SK-N-SH (cell line): ENCODE measurements at regions not wholly inside any gene's neighbourhood (a gene's known extent, or its start where the extent isn't known, plus 50 kb on each side); places are given as distances from the start of the nearest gene placed in this dataset.

Experiments used
- CTCF ChIA-PET: fragments of 300-600, 350-600 bp; formaldehyde crosslinking; extraction: SDS; loops from one replicate; lab custom pipeline; 2021; lab: Yijun Ruan, JAX
- POLR2A ChIA-PET: fragments of 350-600 bp; sonication (Branson Sonifier 250); formaldehyde crosslinking; extraction: SDS; loops from one replicate; lab custom pipeline; 2020; ENCODE audit warnings: antibody characterized with exemption, inconsistent platforms; lab: Yijun Ruan, JAX
- DNase-seq: peaks from one replicate; pipeline ENCODE4 v3.0.0; 2012
- H2AFZ ChIP-seq: fragments of 200-600 bp; sonication (generic); 2 replicates; pipeline ENCODE4 v1.8.1; 2016; ENCODE audit warnings: antibody characterized with exemption, mild to moderate bottlenecking, low read depth
- H3F3A ChIP-seq: fragments of 200-600 bp; sonication (generic); replicated peaks from 2 replicates; pipeline ENCODE3; 2016; ENCODE audit warnings: antibody characterized with exemption, mild to moderate bottlenecking; ENCODE audit not compliant: insufficient read depth
- H3K27ac ChIP-seq, 2 experiments: fragments of 200-500 bp in 1 of 2; fragments of 200-600 bp in 1 of 2; sonication (Bioruptor generic) in 1 of 2; sonication (generic), shearing (Covaris generic) in 1 of 2; 2 replicates each; pipeline versions ENCODE4 v1.5.1 to v1.6.1; 2014 to 2016; ENCODE audit warnings: low read depth in 2 of 2, inconsistent platforms in 1 of 2, low read length in 1 of 2, mild to moderate bottlenecking in 1 of 2, mixed read lengths in 1 of 2
- H3K27me3 ChIP-seq: fragments of 200-600 bp; sonication (generic), shearing (Covaris generic); 2 replicates; pipeline ENCODE4 v1.6.1; 2016; ENCODE audit warnings: mixed run types; ENCODE audit not compliant: insufficient read depth
- H3K36me3 ChIP-seq, 2 experiments: fragments of 200-500 bp in 1 of 2; fragments of 200-600 bp in 1 of 2; sonication (Bioruptor generic) in 1 of 2; sonication (generic) in 1 of 2; replicated peaks in 1 of 2; 2 replicates each; pipeline versions ENCODE3 to v1.5.1; 2014 to 2016; ENCODE audit warnings: low read length in 1 of 2, mild to moderate bottlenecking in 1 of 2; ENCODE audit not compliant: insufficient read depth in 2 of 2, control insufficient read depth in 1 of 2
- H3K4me1 ChIP-seq, 2 experiments: fragments of 200-500 bp in 1 of 2; fragments of 200-600 bp in 1 of 2; sonication (Bioruptor generic) in 1 of 2; sonication (generic), shearing (Covaris generic) in 1 of 2; 2 replicates each; pipeline versions ENCODE4 v1.5.1 to v1.6.1; 2014 to 2016; ENCODE audit warnings: low read depth in 1 of 2, low read length in 1 of 2, mixed run types in 1 of 2; ENCODE audit not compliant: insufficient read depth in 2 of 2, control insufficient read depth in 1 of 2
- H3K4me2 ChIP-seq: fragments of 200-600 bp; sonication (generic), shearing (Covaris generic); 2 replicates; pipeline ENCODE4 v1.6.1; 2017; ENCODE audit warnings: mixed run types
- H3K4me3 ChIP-seq, 2 experiments: fragments of 200-500 bp in 1 of 2; fragments of 200-600 bp in 1 of 2; sonication (Bioruptor generic) in 1 of 2; sonication (generic), shearing (Covaris generic) in 1 of 2; 2 replicates each; pipeline versions ENCODE4 v1.5.1 to v1.8.1; 2014 to 2016; ENCODE audit warnings: low read depth in 2 of 2, inconsistent platforms in 1 of 2, low read length in 1 of 2, mild to moderate bottlenecking in 1 of 2, mixed read lengths in 1 of 2, moderate library complexity in 1 of 2
- H3K79me2 ChIP-seq: fragments of 200-600 bp; sonication (generic); 2 replicates; pipeline ENCODE4 v1.8.1; 2017; ENCODE audit warnings: mild to moderate bottlenecking; ENCODE audit not compliant: insufficient read depth
- H3K9ac ChIP-seq: fragments of 200-600 bp; sonication (generic); 2 replicates; pipeline ENCODE4 v1.6.1; 2017; ENCODE audit warnings: mixed run types
- H3K9me2 ChIP-seq: fragments of 200-600 bp; sonication (generic); 2 replicates; pipeline ENCODE4 v1.6.1; 2017; ENCODE audit warnings: mixed run types
- H3K9me3 ChIP-seq: fragments of 200-600 bp; sonication (generic); 2 replicates; pipeline ENCODE4 v1.6.1; 2017; ENCODE audit warnings: mixed run types, mild to moderate bottlenecking, moderate library complexity
- H4K20me1 ChIP-seq: fragments of 200-600 bp; sonication (generic); 2 replicates; pipeline ENCODE4 v1.6.1; 2017; ENCODE audit warnings: mild to moderate bottlenecking, mixed run types; ENCODE audit not compliant: insufficient read depth
- FOSL2 ChIP-seq: IDR thresholded peaks from 2 replicates; pipeline ENCODE4 v1.4.0; 2012; ENCODE audit warnings: low read depth, mild to moderate bottlenecking, moderate library complexity, borderline replicate concordance
- FOXJ3 ChIP-seq: sonication (generic); formaldehyde crosslinking; IDR thresholded peaks from 2 replicates; pipeline ENCODE4 v1.5.1; 2020; ENCODE audit warnings: mild to moderate bottlenecking, missing genetic modification reagents
- JUND ChIP-seq: IDR thresholded peaks from 2 replicates; pipeline ENCODE4 v1.4.0; 2012
- MAX ChIP-seq: IDR thresholded peaks from 2 replicates; pipeline ENCODE4 v1.4.0; 2012; ENCODE audit warnings: low read depth
- NFIC ChIP-seq: IDR thresholded peaks from 2 replicates; pipeline ENCODE4 v1.4.0; 2012; ENCODE audit warnings: borderline replicate concordance
- RAD21 ChIP-seq: IDR thresholded peaks from 2 replicates; pipeline ENCODE4 v1.6.1; 2012; ENCODE audit warnings: mild to moderate bottlenecking, low read length
- REST ChIP-seq: IDR thresholded peaks from 2 replicates; pipeline ENCODE4 v1.6.1; 2012; ENCODE audit warnings: mild to moderate bottlenecking, low read depth, low read length, moderate library complexity
- SIN3A ChIP-seq: IDR thresholded peaks from 2 replicates; pipeline ENCODE4 v1.6.1; 2012; ENCODE audit warnings: low read depth, mild to moderate bottlenecking, low read length, moderate library complexity, borderline replicate concordance
- TCF12 ChIP-seq: IDR thresholded peaks from 2 replicates; pipeline ENCODE4 v1.4.0; 2012
- YY1 ChIP-seq: IDR thresholded peaks from 2 replicates; pipeline ENCODE4 v1.4.0; 2012; ENCODE audit warnings: low read depth, mild to moderate bottlenecking
- WGBS: methylation state at CpG from one replicate; pipeline ENCODE4 v1.1.6; 2017; ENCODE audit warnings: low lambda C conversion rate; 5-methylcytosine and 5-hydroxymethylcytosine counted together
- TF ChIP-seq, protein P1 (sequence below): fragments of 150-350 bp; IDR thresholded peaks from 2 replicates; pipeline ENCODE4 v1.6.1; 2017; ENCODE audit warnings: antibody characterized with exemption, low read length, low read depth, borderline replicate concordance

DNA sequence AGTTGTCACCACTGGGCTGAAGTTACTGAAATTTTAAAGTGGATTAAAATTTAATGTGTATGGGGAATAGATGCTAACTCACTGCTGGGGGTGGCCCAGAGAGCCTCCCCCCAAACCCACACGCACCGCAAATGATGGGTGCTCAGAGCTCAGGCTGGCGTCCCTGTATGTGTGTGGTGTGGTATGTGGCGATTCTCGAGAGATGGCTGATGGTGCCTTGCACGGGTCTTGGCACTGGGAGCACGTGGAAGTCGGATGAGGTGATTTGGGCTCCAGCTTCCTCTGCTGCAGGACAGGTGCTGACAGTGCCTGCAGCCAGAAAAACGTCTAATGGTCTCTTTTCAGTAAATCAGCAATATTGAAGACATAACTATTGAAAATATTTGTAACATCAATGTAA, 1473.3 kb downstream of the TBC1D22A start:
- Histone ChIP-seq H3K4me3 (no peak overlapping the region), H3K79me2 (no peaks in the 10 kb centered on the region), H3K9ac (no peak overlapping the region), H4K20me1 (no peaks in the 10 kb centered on the region), H3K9me3 (no peaks in the 10 kb centered on the region), H3K27me3 (no peaks in the 10 kb centered on the region; the same call in 1 of the 2 replicates), H3K4me2 (no peak overlapping the region), H3K9me2 (no peaks in the 10 kb centered on the region), H2AFZ (no peak overlapping the region), H3K27ac (no peak overlapping the region), H3K4me1 (no peaks in the 10 kb centered on the region), H3F3A (no peaks in the 10 kb centered on the region), H3K36me3 (no peaks in the 10 kb centered on the region)
- TF ChIP-seq SIN3A: no peak
- no peak for TF ChIP-seq JUND
- TF ChIP-seq TCF12: no peak
- no peak for TF ChIP-seq NFIC
- TF ChIP-seq RAD21: no peak
- TF ChIP-seq FOSL2: no peak
- TF ChIP-seq REST: no peak
- TF ChIP-seq, protein P1, sequence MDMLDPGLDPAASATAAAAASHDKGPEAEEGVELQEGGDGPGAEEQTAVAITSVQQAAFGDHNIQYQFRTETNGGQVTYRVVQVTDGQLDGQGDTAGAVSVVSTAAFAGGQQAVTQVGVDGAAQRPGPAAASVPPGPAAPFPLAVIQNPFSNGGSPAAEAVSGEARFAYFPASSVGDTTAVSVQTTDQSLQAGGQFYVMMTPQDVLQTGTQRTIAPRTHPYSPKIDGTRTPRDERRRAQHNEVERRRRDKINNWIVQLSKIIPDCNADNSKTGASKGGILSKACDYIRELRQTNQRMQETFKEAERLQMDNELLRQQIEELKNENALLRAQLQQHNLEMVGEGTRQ: no peak
- 25% methylated on average over 8 of the region's 9 CpGs for WGBS
- ChIA-PET CTCF (no interaction called here), POLR2A (no interaction called here)
- DNase-seq: no peak

GRCh38 chr22:48234011-48234410, 1471.6 kb downstream of the TBC1D22A start:
- Histone ChIP-seq H3K4me3 (no peak overlapping the region), H4K20me1 (no peaks in the 10 kb centered on the region), H3K9me3 (no peaks in the 10 kb centered on the region), H3K36me3 (no peaks in the 10 kb centered on the region), H2AFZ (no peak overlapping the region), H3K4me2 (no peak overlapping the region), H3F3A (no peaks in the 10 kb centered on the region), H3K79me2 (no peaks in the 10 kb centered on the region), H3K9me2 (no peaks in the 10 kb centered on the region), H3K4me1 (no peaks in the 10 kb centered on the region), H3K27me3 (no peaks in the 10 kb centered on the region), H3K9ac (no peak overlapping the region), H3K27ac (no peak overlapping the region)
- 31% methylated on average over 8 of the region's 8 CpGs for WGBS
- CTCF ChIA-PET: no interaction called here
- TF ChIP-seq FOXJ3 (no peak), MAX (no peak), YY1 (no peak)
- POLR2A ChIA-PET: no interaction called here
- no peak for DNase-seq
